A673 (cell line): ENCODE measurements at regions not wholly inside any gene's neighbourhood (a gene's known extent, or its start where the extent isn't known, plus 50 kb on each side); places are given as distances from the start of the nearest gene placed in this dataset.

Source experiments
- CTCF ChIP-seq: fragments of 300-800, 200-600 bp; sonication (generic); conservative IDR thresholded peaks from 2 replicates; pipeline ENCODE4 v1.5.1; 2017; ENCODE audit warnings: low read depth, mild to moderate bottlenecking, antibody characterized with exemption, low read length, moderate library complexity, mixed read lengths
- EZH2 ChIP-seq: fragments of 200-600 bp; sonication (generic); IDR thresholded peaks from 2 replicates; pipeline ENCODE4 v1.6.1; 2017; ENCODE audit warnings: borderline replicate concordance, low read depth, mild to moderate bottlenecking, mixed read lengths, antibody characterized with exemption, low read length; ENCODE audit not compliant: poor library complexity, severe bottlenecking

GRCh38 chr21:38621132-38621531, 122.9 kb upstream of the ERG start:
- TF ChIP-seq CTCF (no peak), EZH2 (no peak)
